Stimulated activated CD8-positive, alpha-beta memory T cell treated with anti-CD3 and anti-CD28 coated beads, Interleukin-7, amount 100 ng/mL, for 48 hours (primary cell): ENCODE measurements at regions not wholly inside any gene's neighbourhood (a gene's known extent, or its start where the extent isn't known, plus 50 kb on each side); places are given as distances from the start of the nearest gene placed in this dataset.

Experiments used
- DNase-seq, 2 donors: peaks; one replicate each; pipeline ENCODE4 v3.0.0-alpha.2; 2020; ENCODE audit warnings: low read depth in 1 of 2; ENCODE audit errors: extremely low read depth in 1 of 2

DNA sequence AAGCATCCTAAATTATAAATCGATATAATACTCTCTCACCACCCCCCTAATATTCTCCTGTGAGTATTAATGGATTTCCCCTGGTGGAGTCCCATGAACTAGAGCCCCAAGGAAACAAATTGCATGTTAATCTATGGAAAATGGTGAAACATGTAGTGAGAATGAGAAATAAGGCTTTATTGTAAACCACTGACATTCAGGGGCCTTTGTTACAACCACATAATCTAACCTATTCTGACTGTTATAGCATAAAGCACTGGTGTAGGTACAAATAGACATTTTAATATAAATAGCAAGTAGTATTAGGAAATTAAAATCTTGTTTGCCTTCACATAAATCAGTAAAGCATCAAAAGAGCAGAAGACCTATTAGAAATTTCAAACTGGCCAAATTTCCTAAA is 65.3 kb upstream of the TLK1 start:
- no peak for DNase-seq

DNA sequence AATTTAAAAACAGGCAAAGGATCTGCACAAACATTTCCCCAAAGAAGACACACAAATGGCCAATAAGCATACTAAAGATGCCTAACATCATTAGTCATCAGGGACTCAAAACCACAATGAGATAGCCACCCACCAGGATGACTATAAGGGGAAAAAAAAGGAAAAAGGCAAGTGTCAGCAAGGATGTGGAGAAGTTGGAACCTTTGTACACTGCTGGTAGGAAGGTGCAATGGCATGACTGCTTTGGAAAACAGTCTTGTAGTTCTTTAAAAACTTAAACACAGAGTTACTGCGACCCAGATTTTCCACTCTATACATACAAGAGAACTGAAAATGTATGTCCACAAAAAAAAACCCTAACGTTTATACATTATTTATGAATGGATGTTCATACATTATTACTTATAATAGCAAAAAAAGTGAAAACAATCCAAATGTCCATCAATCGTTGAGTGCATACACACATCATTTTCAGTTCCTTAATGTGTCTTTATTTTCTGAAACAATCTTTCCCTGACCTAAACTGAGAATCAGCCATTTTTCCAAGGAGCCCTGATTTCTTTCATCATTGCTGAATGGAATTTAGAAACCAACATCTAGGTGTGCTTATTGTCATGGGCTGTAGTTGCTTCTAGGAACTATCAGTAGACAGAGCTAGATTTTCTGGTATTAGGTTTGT is 64.7 kb upstream of the TLK1 start:
- no peak for DNase-seq

DNA sequence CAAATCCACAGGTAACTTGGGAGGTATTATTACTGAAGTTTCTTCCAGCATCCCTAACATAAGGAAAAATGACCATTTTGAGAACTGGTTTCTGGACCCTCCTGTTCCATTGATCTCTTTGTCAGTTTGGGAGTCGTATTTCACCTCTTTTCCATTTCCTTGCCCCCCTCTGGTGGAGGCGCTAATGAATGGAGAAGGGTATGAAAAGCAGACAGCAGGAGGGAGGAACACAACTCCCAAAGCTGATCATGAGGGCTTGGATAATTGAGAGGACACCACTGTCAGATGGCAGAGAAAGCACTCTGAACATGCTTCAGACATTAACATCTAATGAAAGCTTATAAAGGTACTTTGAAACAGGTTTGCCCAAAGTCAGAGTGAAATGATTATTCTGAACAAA is 56.6 kb upstream of the TLK1 start:
- DNase-seq = no peak

GRCh38 chr2:171216631-171217030 is 55.9 kb upstream of the TLK1 start:
- no peak for DNase-seq

- no peak for DNase-seq
Observed at GRCh38 chr2:171214093-171214492, 53.4 kb upstream of the TLK1 start.

DNA sequence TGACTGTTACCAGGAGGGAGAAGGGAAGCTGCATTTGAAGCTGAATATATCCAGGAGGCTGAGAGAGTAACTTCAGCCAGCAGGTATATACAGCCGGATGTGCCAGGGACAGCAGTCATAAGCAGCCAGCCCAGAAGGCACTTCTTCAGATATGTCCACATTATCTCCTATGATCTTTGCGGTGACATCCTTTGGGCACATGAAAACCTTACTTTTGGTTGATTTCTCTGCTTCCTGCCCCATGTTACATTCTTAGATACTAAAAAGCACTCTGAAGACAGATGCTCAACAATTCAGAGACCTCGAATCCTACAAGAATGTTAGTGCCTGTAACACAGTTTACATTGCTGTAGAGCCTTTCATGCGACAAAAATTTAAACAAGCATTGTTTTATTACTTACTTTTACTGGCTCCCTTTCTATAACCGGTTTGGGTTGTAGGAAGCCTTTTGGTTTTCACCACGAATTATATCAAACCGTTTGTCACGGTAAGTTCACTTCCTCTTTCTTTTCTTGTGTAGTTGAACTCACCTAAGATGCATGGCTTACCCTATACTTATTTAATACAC is 50.3 kb upstream of the TLK1 start:
- DNase-seq = peak in 1 of 2 donors; percentile 1
